ENCODE measurements at regions not wholly inside any gene's neighbourhood (a gene's known extent, or its start where the extent isn't known, plus 50 kb on each side); places are given as distances from the start of the nearest gene placed in this dataset.
"Not testable (repeated sequence)": the region's sequence is repeated elsewhere in the genome, so short reads cannot be mapped to it uniquely, and the experiment has no call there.

DNA sequence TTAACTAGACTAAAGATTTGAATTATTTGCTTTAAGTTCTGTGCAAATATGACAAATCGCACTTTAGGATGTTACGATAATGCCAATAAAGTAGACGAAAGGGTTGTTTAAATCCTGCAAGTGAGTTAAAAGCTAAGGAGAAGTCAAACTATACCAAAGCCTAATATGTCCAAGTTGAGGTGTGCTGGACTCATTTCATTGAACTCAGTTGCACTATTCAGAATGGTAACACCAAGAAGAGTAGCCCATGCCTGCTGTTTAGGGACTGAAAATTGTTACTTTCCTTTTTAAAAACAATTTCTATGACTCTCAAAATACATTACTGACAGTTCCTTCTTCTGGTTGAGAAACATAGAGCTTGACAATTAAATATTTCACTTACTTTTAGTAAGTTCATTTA is 766.3 kb downstream of the DNAJB9 start:
- no peak for DNase-seq

DNA sequence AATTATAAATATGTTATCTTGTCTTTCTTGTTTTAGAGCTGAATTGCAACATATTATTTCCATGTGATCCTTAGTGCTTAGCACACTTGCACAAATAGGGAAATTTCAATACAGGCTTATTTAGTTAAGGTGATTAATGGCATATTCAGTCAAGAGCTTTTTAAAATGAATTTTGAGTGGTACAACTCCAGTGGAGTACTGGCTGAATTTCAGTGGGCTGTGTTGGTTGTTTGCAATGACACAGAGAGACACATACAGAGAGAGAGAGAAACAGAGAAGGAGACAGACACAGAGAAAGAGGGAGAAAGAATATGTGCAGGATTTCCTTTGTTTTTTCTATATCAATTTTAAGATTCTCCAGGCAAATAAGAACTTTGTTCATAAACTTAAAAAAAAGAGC is 766.9 kb downstream of the DNAJB9 start:
- DNase-seq = no peak

DNA sequence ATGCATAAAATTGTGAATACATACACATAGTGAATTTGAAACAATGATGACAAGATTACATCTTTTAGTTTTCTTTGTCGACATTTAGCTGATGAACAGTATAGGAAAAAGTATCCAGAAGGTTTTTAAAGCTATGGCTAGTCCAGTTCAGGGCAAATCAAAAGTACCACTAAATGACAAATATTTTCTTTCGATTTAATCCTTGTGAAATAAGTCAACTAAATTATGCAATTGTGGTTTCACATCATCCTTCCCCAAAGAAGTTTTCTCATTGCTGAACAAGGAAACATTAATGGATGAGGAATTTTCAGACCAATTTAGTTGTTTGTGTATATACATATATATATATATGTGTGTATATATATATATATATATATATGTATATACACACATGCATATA is 774.0 kb downstream of the DNAJB9 start:
- no peak for DNase-seq

DNA sequence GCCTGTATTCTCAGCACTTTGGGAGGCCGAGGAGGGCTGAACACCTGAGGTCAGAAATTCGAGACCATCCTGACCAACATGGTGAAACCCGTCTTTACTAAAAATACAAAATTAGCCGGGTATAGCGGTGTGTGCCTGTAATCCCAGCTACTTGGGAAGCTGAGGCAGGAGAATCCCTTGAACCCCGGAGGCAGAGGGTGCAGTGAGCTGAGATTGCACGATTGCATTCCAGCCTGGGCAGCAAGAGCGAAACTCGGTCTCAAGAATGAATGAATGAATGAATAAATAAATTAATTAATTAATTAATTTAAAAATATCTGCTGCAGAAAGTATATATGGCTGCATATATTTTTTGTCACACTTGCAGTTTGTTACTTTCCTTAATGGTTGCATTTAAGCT is 781.8 kb downstream of the DNAJB9 start:
- DNase-seq = no peak

DNA sequence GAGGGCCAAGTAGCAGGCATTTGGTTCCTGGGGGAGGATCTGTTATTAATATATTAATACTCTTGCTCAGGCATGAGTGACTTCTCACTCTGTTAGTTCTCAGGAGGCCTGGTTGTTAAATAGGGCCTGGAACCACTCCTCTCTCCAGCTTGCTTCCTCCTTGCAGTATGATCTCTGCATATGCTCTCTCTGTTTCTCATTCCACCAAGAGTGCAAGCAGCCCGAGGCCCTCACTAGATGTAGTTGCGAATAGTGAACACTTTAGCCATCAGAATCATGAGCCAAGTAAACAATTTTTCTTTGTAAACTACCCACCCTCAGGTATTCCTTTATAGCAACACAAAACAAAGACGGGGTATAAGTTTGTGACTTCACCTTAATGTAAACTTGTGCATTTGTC is 784.3 kb downstream of the DNAJB9 start:
- no peak for DNase-seq

DNA sequence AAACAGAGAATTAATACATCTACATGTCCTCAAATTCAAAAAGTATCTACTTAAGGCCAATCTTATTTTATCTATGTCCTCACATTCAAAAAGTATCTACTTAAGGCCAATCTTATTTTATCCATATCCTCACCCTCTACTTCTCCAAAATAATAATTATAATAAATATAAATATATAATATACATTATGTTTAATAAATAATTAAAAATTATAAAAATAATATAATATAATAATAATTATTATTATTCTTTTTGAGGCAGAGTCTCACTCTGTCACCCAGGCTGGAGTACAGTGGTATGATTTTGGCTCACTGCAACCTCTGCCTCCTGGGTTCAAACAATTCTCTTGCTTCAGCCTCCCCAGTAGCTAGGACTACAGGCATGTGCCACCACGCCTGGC is 784.9 kb downstream of the DNAJB9 start:
- no peak for DNase-seq

DNA sequence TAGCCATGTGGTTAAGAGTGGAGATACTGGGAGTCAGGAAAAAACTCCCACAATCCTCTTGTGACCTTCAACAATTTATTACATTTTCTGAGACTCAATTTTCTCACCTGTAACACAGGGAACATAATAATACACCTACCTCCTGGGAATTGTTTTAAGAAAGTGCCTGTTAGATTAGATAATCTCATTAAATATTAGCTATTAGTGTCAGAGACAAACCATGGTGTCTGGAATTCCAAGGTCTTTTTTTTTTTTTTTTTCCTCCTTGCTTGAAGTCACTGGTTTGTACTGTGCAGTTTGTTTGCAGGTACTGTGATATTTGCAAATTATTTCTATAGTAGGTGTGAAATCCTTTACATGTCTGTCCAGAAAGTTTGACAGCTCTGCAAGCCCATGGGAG is 806.1 kb downstream of the DNAJB9 start:
- no peak for DNase-seq

DNA sequence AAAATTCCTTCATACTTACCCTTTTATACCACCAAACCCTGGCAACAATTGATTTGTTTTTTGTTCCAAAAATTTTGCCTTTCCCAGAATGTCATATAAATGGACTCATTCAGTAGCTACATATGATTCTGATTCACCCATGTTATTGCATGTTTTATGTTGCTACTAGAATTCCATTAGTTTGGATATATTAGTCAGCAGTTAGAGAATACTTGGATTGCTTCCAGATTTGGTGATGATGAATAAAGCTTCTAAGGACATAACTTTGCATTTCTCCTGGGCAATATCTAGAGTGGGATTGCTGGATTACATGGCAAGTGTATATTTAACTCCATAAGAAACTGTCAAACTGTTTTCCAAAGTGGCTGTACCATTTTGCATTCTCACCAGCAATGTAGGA is 806.9 kb downstream of the DNAJB9 start:
- DNase-seq = no peak

DNA sequence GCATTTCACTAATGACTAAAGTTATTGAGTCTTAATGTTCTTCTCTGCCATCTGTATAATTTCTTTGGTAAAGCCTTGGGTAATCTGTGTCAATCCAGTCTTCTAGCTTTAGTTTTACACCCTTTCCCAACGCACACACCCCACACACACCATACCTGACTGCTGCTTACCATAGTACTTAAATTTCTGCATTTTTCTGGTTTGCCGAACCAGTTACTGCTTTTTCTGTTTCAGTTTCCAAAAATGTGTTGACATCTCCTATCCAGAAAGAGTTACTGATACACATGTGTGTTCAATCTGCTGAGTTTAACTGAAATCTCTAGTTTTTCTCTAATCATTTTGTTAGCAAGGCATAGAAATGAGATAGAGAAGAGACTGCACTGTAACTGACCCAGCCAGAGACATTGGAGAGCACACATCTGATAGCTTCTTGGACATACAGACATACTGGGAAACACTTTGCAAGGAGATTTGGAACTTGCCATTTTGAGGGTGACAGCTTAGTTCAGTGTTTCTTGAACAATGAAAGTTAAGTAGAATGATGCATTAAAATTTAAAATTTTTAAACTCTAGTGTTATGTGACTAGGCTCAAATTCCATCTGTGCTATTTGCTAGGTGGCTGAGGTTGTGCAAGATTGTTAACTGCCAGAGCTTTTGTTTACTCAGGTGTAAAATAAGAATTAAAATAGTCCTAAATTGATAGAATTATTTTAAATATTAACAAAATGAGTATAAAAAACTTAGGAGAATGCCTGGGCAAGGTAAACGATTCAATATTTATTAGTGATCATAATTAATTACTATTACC is 807.6 kb downstream of the DNAJB9 start:
- no peak for DNase-seq

DNA sequence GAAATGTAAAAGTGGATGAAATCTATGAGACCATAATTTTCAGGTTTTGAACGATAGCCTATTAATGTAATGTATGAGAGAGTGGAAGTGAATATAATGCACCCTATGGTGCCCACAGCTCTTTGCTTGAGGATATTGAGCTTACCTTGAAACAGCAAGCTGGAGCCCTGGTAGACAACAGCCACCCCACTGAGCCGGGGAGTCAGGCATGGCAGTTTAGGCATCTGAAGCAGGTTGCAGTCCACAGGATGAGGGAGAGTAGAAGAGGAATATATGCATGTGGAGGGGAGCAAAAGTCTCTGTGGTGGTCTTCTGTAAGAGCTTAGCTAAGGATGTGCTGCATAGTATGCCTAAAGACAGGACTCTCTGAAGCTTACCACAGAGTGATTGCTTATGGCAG is 817.3 kb downstream of the DNAJB9 start:
- DNase-seq = no peak

DNA sequence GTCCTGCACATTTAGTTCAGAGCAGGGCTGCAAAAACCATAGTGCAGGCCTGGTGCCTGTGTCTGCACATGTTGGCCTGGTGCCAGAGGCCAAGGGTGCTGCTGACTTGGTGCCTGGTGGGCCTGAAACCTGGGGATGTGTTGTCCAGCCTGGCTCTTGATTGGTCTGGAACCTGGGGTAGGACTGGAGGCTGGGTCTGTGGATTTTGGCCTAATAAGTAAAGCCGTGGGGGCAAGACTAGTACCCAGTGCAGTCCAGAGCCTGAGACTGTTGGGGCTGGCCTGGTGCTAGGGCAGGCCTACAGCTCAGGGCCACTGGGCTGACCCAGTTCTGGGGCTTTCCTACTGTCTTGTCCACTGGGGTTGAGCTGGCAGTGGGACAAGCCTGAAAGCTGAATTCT is 817.9 kb downstream of the DNAJB9 start:
- no peak for DNase-seq

DNA sequence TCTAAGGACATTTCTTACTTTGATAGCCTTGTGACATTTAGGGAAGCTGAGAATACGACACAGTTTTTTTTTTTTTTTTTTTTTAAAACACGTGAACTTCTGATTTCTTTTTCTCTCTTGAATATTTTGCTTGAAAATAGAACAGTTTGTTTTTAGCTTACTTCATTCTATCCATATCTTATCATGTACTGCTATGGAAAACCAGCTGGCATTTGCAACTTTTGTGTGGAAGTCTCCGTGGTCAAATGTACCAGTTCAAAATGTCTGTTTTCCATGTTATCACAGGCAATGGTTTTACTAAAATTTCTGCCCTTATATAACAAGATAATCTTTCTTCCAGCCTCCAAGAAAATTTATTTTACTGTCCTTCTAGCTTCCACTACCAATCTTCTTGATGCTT is 821.6 kb downstream of the DNAJB9 start:
- no peak for DNase-seq

DNA sequence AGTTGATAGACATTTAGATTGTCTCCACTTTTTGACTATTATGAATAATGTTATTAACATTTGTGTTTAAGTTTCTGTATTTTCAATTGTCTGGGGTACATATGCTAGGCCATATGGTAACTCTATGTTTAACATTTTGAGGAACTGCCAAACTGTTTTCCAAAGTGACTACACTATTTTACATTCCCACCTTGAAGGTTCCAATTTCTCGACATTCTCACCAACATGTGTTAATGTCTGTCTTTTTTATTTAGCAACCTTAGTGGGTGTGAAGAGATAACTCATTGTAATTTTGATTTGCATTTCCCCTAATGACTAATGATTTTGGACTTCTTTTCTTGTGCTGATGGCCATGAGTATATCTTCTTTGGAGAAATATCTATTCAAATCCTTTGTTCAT is 832.4 kb downstream of the DNAJB9 start:
- DNase-seq = no peak

DNA sequence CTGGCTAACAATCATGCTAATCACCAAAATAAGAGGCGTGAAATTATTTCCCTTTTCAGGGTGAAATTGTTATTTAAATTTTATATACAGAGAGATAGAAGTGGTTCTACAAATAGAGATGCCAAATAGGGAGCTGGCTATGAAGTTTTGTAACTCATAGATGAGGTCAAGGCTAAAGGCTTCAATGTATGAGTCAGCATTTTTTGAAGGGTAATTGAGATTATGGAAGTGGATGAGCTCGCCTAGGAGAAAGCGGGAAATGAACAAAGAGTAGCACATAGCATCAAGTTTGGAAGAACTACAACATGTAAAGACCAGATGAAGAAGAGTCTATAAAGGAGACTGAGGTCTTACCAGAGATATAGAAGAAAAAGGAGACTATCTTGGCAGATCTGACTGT is 838.1 kb downstream of the DNAJB9 start:
- no peak for DNase-seq

DNA sequence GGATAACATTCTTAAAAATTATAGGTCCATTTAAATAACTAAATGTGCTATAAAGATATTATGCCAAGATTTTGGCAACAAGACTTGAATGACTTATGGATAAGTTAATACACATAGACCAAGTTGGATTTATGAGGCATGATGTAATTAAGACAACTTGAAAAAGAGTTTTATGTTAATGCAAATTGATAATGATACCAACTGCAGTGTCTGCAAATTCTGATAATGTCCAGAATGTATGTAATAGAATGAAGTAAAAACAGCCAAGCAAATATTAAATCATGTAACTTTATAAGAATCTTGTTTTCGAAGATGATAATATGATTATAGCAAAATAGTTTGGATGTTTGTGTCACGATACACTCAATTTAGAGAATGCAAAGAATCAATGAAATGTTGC is 868.3 kb downstream of the DNAJB9 start:
- DNase-seq = no peak

DNA sequence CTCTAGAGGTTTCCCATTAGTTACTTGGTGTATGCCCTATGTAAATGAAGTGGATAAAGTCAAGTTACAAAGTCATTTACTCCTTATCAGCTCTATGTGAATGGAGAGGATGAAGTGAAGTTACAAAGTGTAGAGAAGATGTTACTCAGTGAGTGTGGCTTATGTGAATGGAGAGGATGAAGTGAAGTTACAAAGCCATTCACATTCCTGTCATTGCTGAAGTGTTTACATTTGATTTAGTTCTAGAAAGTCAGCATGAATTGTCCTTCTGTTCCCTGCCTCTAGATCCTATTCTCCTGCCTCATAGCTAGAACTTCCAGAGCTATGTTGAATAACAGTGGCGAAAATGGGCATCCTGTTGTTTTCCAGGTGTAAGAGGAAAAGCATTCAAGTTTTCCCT is 880.1 kb downstream of the DNAJB9 start:
- DNase-seq = no peak

DNA sequence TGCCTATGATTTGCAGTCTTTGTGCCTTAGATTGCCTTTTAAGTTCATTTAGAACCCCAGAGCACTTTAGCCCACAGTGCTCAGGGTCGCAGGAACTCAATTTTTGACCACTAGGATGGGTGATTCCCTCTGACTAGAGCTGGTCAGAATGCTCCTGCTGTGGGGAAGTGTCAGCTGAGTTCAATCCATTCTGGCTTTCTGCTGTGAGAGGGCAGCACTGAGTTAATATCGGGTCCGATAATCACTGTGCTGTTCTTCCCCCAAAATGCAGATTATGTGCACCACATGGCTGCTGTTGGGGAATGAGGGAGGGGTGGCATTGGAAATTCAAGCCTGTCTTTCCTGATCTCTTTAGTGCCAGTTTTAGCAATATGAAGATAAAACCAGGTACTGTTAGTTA is 886.4 kb downstream of the DNAJB9 start:
- DNase-seq = no peak

DNA sequence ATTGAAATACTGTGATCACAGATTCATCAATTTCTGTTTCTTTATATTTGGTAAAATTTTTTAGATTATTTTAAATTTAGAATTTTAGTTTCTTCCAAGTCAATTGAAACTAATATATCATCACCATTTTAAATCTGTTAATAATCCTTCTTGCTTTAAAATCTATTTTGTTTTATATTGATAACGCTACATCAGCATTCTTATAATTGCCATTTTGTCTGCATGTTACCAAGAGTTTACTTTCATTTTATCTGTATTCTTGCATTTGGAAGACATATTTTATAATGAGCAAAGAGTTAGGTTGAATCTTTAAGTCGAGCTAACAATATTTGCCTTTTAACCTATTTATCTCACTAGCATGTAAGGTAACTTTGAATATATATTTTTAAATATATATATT is 890.6 kb downstream of the DNAJB9 start:
- DNase-seq = no peak

DNA sequence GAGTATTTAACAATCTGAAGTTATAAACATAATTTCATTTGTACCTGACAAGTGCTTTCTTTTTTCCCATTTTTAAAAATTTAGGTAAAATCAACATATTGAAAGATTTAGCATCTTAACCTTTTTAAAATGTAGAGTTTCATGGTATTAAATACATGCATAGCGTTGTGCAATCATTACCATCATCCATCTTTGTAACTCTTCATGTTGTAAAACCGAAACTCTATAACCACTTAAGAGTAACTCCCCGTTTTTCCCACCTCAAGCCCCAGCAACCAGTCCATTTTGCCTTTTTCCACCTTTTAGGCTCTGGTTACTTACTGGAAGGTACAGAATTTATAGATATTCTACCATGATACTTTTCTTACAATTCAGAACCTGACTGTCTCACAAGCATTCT is 892.5 kb downstream of the DNAJB9 start:
- no peak for DNase-seq

DNA sequence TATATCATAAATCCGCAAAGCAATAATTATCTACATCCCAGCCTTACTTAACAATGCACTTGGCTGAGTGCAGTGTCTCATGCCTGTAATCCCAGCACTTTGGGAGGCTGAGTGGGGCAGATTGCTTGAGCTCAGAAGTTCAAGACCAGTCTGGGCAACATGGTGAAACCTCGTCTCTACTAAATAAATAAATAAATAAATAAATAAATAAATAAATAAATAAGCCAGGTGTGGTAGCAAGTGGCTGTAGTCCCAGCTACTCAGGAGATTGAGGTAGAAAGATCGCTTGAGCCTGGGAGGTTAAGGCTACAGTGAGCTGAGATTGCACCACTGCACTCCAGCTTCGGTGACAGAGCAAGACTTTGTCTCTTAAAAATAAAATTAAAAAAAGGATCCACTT is 898.1 kb downstream of the DNAJB9 start:
- not testable (repeated sequence) for DNase-seq

DNA sequence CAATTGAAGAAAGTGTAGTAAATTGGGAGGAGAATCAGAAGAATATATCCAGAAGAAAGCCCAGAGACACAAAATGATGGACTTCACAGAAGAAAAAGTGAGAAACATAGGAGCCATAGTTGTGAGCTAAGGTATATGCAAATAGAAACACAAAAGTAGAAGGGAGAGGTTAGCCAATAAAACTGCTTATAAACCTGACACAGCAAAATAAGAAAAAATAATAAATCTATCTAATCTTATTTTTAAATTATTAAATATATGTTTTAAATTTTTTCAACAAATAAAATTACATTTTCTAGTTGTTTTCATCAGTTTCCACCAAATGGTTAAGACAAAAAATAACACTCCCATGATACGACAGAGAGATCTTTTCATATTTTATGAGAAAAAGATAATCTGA is 903.5 kb downstream of the DNAJB9 start:
- DNase-seq = no peak

DNA sequence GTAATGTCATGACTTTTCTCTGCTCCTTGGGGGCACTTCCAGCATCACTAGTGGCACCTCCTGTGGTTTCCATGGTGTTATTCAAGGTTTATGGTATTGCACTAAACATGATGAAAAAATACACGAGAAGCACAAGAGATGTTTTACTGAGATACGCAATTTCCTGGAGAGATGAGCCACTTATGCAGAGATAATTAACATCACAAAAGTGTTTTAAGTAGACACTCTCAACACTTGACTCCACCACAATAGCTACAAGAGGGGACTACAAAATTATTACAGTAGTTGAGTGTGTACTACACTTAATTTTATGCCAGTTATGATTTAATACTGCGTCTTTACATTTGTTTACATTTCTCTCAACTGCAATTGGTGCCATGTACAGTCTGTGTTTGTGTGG is 906.7 kb downstream of the DNAJB9 start:
- DNase-seq = no peak

DNA sequence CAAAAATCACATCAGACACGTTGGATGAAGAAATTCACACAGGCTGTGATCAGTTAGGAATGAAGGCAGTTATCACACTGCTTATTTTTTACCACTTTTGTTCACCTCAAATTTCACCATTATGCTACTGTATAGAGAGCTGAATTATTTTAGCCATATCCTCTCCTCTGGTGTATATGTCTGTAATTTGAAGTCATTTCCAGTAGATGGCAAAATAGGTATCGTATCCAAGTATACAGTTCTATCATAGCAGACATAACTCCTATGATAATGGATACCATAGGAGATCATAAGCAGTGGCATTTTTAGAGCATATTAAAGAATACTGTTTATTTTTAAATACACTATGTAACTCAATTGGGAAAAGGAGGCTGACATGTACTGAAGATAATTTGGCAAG is 909.7 kb downstream of the DNAJB9 start:
- peak in 1 of 2 experiments; percentile 4 for DNase-seq

DNA sequence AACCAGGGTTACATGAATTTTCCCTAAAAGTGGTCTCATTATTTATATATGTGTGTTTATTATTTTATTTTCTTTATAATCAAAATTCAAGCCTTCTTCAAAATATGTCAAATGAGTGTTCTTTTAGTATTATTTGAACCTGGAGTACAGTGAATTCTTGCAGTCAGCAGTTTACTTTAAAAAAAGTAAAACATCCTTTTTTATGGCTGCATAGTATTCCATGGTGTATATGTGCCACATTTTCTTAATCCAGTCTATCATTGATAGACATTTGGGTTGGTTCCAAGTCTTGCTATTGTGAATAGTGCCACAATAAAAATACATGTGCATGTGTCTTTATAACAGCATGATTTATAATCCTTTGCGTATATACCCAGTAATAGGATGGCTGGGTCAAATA is 920.9 kb downstream of the DNAJB9 start:
- not testable (repeated sequence) for DNase-seq

DNA sequence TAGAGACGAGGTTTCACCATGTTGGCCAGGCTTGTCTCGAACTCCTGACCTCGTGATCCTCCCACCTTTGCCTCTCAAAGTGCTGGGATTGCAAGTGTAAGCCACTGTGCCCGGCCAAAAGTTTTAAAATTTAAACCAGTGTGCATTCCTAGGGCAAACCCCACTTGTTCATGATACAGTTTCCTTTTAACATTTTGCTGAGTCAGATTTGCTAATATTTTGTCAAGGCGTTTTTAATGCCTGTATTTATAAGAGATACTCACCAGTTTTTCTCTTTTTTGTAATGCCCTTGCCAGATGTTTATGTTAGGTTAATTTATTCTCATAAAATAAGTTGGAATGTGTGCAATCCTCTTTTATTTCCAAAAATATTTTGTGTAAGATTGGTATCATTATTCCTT is 927.4 kb downstream of the DNAJB9 start:
- DNase-seq = no peak

DNA sequence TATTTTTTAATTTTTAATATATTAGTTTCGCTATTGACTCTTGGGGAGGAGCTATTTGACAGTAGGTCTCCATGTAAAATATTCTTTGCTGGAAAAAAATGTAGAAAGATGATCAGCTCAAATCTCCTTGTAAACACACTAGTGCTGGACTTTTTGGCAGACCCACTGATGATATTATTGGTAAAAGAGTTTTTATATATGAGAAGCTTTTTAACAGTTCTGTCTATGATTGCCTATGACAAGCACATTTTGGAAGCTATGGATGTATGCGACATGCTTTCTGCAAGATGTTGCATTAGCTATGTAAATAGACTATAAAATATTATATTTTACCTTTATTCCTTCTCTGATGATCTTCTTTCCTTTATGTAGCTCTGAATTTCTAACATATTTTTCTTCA is 928.5 kb downstream of the DNAJB9 start:
- no peak for DNase-seq

Measured in SW 1271 (cell line).